SJCRH30 (cell line): ENCODE measurements at regions not wholly inside any gene's neighbourhood (a gene's known extent, or its start where the extent isn't known, plus 50 kb on each side); places are given as distances from the start of the nearest gene placed in this dataset.
"Not testable (repeated sequence)": the region's sequence is repeated elsewhere in the genome, so short reads cannot be mapped to it uniquely, and the experiment has no call there.

ENCODE experiments used
- DNase-seq, 2 experiments: peaks; one replicate each; pipeline ENCODE4 v3.0.0-alpha.2; 2015 to 2020
- H3K27ac ChIP-seq: fragments of 250-450 bp; sonication (Bioruptor Pico); 2 replicates; pipeline ENCODE4 v1.5.1; 2020; ENCODE audit warnings: mild to moderate bottlenecking, moderate library complexity
- H3K27me3 ChIP-seq: fragments of 250-450 bp; sonication (Bioruptor Pico); 2 replicates; pipeline ENCODE4 v1.5.1; 2020; ENCODE audit warnings: mild to moderate bottlenecking, moderate library complexity
- H3K36me3 ChIP-seq: fragments of 250-450 bp; sonication (Bioruptor Pico); 2 replicates; pipeline ENCODE4 v1.5.1; 2020; ENCODE audit warnings: mild to moderate bottlenecking, moderate library complexity
- H3K4me1 ChIP-seq: fragments of 250-450 bp; sonication (Bioruptor Pico); 2 replicates; pipeline ENCODE4 v1.5.1; 2020; ENCODE audit warnings: mild to moderate bottlenecking, moderate library complexity
- H3K4me3 ChIP-seq: fragments of 250-450 bp; sonication (Bioruptor Pico); 2 replicates; pipeline ENCODE4 v1.5.1; 2020; ENCODE audit warnings: mild to moderate bottlenecking, moderate library complexity
- H3K9me3 ChIP-seq: fragments of 250-450 bp; sonication (Bioruptor Pico); replicated peaks from 2 replicates; pipeline ENCODE4 v1.5.1; 2020; ENCODE audit warnings: mild to moderate bottlenecking, moderate library complexity

DNA sequence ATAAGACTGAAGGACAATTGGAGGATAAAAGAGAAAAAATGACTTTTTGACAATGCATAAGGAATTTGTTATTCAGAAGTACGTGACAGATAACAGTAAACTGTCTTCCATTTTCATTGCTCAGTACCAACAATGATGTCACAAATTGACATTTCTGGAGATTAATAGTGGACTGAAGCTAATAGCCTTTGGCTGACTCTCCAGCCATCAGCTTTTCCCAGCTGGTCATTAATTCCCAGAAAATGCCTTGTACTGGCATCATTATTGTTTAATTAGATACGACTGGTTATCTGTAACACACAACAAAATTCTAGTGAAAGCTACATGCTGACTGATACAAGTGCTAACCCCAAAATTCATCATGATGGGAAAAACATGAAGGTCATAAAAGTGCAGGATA is 147.9 kb upstream of the FGF13 start:
- Histone ChIP-seq H3K36me3 (no peaks in the 10 kb centered on the region), H3K4me1 (no peaks in the 10 kb centered on the region), H3K27ac (no peak overlapping the region), H3K9me3 (no peaks in the 10 kb centered on the region), H3K27me3 (no peaks in the 10 kb centered on the region), H3K4me3 (no peak overlapping the region)
- DNase-seq, result no peak

- Histone ChIP-seq H3K27me3 (no peaks in the 10 kb centered on the region), H3K9me3 (no peaks in the 10 kb centered on the region), H3K36me3 (no peaks in the 10 kb centered on the region), H3K27ac (peak overlapping the region; percentile 20; the same call in 1 of the 2 replicates), H3K4me3 (no peak overlapping the region), H3K4me1 (no peaks in the 10 kb centered on the region)
- DNase-seq, result peak in 1 of 2 experiments; percentile 1
Measured at GRCh38 chrX:138858951-138859350, 147.4 kb upstream of the FGF13 start.

DNA sequence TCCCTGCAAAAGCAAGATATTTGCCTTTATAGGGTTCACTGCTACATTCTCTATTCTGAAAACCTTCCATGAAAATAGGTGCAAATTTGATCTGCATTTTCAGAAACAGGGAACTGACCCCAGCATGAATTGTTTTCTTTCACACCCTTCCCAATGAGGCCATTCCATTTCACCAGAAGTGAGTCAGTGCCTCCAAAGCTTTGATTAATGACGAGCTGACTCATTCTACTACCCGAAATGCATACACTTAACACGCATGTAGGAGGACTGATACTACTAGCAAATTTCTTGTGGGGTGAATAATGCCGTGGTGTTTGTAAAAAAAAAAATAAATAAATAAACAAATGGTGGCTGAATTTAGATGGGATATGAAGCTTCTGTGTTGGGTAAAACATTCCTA is 146.9 kb upstream of the FGF13 start:
- Histone ChIP-seq H3K36me3 (no peaks in the 10 kb centered on the region), H3K9me3 (no peaks in the 10 kb centered on the region), H3K27me3 (no peaks in the 10 kb centered on the region), H3K4me1 (no peaks in the 10 kb centered on the region), H3K27ac (peak overlapping the region; percentile 20; the same call in 1 of the 2 replicates), H3K4me3 (no peak overlapping the region)
- DNase-seq, result no peak

- Histone ChIP-seq H3K9me3 (no peaks in the 10 kb centered on the region), H3K4me3 (no peak overlapping the region), H3K27me3 (no peaks in the 10 kb centered on the region), H3K27ac (no peak overlapping the region), H3K36me3 (no peaks in the 10 kb centered on the region), H3K4me1 (no peaks in the 10 kb centered on the region)
- DNase-seq, result no peak
Measured at GRCh38 chrX:138856881-138857604, 145.5 kb upstream of the FGF13 start.

DNA sequence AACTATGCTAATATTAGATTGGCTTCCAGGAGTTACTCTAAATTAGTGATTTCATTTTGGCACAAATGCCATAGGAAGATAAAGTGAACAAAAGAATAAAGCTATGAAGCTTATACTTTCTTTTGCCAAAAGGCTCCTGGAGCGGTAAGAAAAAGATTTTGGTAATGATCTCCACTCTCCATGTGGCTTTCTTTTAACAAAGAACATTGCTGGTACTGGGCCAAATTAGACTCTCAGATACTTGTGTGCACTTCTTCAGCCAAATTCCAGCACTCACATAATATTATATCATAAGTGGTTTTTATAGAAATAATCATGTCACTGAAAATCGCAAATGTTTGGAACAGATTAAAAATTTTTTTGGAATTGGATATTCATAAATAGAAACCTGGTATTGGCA is 142.4 kb upstream of the FGF13 start:
- no peaks in the 10 kb centered on the region for H3K27me3 ChIP-seq
- H3K4me1 ChIP-seq, result no peaks in the 10 kb centered on the region
- no peak overlapping the region for H3K4me3 ChIP-seq
- no peaks in the 10 kb centered on the region for H3K9me3 ChIP-seq
- no peaks in the 10 kb centered on the region for H3K36me3 ChIP-seq
- DNase-seq, result no peak
- no peak overlapping the region for H3K27ac ChIP-seq

GRCh38 chrX:138849521-138849920 is 138.0 kb upstream of the FGF13 start:
- Histone ChIP-seq H3K4me3 (no peak overlapping the region), H3K9me3 (no peaks in the 10 kb centered on the region), H3K4me1 (no peaks in the 10 kb centered on the region), H3K27me3 (no peaks in the 10 kb centered on the region), H3K36me3 (no peaks in the 10 kb centered on the region), H3K27ac (no peak overlapping the region)
- no peak for DNase-seq

DNA sequence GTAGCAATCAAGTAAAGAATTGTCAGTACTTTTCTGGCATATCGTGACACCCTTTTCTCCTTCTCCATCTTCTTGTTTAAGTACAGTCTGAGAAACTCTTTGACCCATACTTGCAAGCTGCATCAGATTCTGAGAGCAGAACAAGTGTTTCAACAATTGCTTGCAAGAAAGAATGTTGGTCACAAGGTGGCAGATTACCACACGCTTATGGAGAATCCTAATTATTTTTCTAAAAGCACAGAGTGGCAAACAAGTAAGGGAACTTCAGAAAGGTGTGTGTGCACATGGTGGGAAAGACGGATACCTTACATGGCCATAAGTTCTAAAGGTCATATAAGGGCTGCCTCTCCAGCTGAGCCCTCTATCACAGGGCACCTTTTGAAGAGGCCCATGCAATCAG is 136.4 kb upstream of the FGF13 start:
- no peak for DNase-seq
- Histone ChIP-seq H3K4me1 (no peaks in the 10 kb centered on the region), H3K9me3 (no peaks in the 10 kb centered on the region), H3K27ac (no peak overlapping the region), H3K27me3 (no peaks in the 10 kb centered on the region), H3K4me3 (no peak overlapping the region), H3K36me3 (no peaks in the 10 kb centered on the region)

DNA sequence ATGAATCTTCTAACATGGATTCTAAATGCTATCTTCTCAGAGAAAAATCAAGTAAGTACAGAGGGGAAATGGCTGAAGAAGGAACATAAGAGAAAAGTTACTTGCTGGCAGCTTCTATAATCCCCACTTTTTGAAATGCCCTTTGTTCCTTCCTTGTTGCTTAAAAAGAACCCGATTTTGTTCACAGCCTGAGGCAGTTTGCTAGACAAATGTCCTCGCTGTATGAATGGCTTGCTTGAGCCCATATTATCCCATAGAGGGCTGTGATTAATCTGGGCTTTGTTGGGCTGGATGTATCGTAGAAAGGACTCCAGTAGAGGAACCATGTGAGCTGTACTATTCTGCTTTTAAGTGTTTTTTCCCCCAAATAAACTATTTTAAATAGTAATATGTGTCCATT is 134.3 kb upstream of the FGF13 start:
- H3K4me3 ChIP-seq, result no peak overlapping the region
- H3K4me1 ChIP-seq, result no peaks in the 10 kb centered on the region
- H3K27ac ChIP-seq, result no peak overlapping the region
- H3K27me3 ChIP-seq, result no peaks in the 10 kb centered on the region
- no peaks in the 10 kb centered on the region for H3K36me3 ChIP-seq
- H3K9me3 ChIP-seq, result no peaks in the 10 kb centered on the region
- peak in 1 of 2 experiments; percentile 1 for DNase-seq

GRCh38 chrX:138807400-138807799 is 95.9 kb upstream of the FGF13 start:
- not testable (repeated sequence) for DNase-seq, H3K4me1 ChIP-seq, H3K9me3 ChIP-seq, H3K36me3 ChIP-seq, H3K27ac ChIP-seq, H3K4me3 ChIP-seq, H3K27me3 ChIP-seq

GRCh38 chrX:138794246-138794645 is 82.7 kb upstream of the FGF13 start:
- Histone ChIP-seq H3K9me3 (no peaks in the 10 kb centered on the region), H3K27ac (no peak overlapping the region), H3K4me3 (no peak overlapping the region), H3K27me3 (no peaks in the 10 kb centered on the region), H3K4me1 (no peaks in the 10 kb centered on the region), H3K36me3 (no peaks in the 10 kb centered on the region)
- DNase-seq, result no peak

- Histone ChIP-seq H3K4me3 (no peak overlapping the region), H3K27ac (no peak overlapping the region), H3K36me3 (no peaks in the 10 kb centered on the region), H3K4me1 (no peaks in the 10 kb centered on the region), H3K9me3 (no peaks in the 10 kb centered on the region), H3K27me3 (no peaks in the 10 kb centered on the region)
- no peak for DNase-seq
Measured at GRCh38 chrX:138791551-138791950, 80.0 kb upstream of the FGF13 start.

GRCh38 chrX:138788771-138789170 is 77.3 kb upstream of the FGF13 start:
- no peaks in the 10 kb centered on the region for H3K36me3 ChIP-seq
- no peaks in the 10 kb centered on the region for H3K9me3 ChIP-seq
- no peak overlapping the region for H3K4me3 ChIP-seq
- no peak for DNase-seq
- H3K27ac ChIP-seq, result no peak overlapping the region
- no peaks in the 10 kb centered on the region for H3K4me1 ChIP-seq
- H3K27me3 ChIP-seq, result no peaks in the 10 kb centered on the region

- H3K4me3 ChIP-seq, H3K4me1 ChIP-seq, DNase-seq, H3K27ac ChIP-seq, H3K9me3 ChIP-seq, H3K36me3 ChIP-seq, H3K27me3 ChIP-seq: not testable (repeated sequence)
Measured at GRCh38 chrX:138778576-138778909, 67.0 kb upstream of the FGF13 start.

DNA sequence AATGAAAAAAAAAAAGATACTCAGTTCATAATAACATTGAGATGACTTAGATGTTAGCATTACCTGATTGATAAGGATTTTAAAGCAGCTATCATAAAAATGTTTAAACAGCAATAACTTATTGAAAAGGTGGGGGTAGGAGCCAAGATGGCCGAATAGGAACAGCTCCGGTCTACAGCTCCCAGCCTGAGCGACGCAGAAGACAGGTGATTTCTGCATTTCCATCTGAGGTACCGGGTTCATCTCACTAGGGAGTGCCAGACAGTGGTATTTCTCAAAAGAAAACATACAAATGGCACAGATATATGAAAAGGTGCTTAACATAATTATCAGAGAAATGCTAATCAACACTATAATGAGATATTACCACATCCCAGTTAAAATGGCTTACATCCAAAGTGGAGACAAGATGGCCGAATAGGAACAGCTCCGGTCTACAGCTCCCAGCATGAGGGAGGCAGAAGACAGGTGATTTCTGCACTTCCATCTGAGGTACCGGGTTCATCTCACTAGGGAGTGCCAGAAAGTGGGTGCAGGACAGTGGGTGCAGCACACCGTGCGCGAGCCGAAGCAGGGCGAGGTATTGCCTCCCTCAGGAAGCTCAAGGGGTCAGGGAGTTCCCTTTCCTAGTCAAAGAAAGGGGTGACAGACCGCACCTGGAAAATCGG is 66.5 kb upstream of the FGF13 start:
- not testable (repeated sequence) for H3K4me1 ChIP-seq, H3K9me3 ChIP-seq, H3K4me3 ChIP-seq, H3K36me3 ChIP-seq, H3K27me3 ChIP-seq, DNase-seq, H3K27ac ChIP-seq

DNA sequence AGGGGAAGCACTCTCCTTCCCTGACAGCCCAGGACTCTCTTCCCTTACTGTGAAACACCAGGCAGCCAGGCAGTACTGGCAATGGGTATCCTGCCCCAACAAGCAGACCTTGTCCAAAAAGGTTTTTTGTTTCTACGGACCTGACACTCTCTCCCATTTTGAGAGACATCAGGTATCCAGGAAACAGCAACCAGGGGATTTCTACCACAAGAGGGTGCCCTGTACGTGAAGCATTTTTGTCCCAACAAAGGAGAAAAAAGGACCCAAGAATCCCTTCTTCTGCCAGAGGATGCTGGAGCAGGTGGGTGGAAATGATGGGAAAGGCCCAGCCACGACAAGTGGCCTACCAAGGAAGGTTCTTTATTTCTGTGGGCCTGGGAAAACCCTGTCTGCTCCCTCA is 65.7 kb upstream of the FGF13 start:
- DNase-seq, result no peak
- Histone ChIP-seq H3K27me3 (no peaks in the 10 kb centered on the region), H3K9me3 (no peaks in the 10 kb centered on the region), H3K27ac (no peak overlapping the region), H3K4me3 (no peak overlapping the region), H3K4me1 (no peaks in the 10 kb centered on the region), H3K36me3 (no peaks in the 10 kb centered on the region)

- peak in 1 of 2 experiments; percentile 42 for DNase-seq
- Histone ChIP-seq H3K4me1 (no peaks in the 10 kb centered on the region), H3K4me3 (no peak overlapping the region), H3K27ac (no peak overlapping the region), H3K9me3 (no peaks in the 10 kb centered on the region), H3K36me3 (no peaks in the 10 kb centered on the region), H3K27me3 (no peaks in the 10 kb centered on the region)
Measured at GRCh38 chrX:138775517-138775916, 64.0 kb upstream of the FGF13 start.
